ENCODE measurements at regions not wholly inside any gene's neighbourhood (a gene's known extent, or its start where the extent isn't known, plus 50 kb on each side); places are given as distances from the start of the nearest gene placed in this dataset.

- no peak for DNase-seq (ENCODE audit: low spot score)
These were observed 118.0 kb upstream of the EDNRA start for GRCh38 chr4:147362938-147363337.

- no peak for DNase-seq (ENCODE audit: low spot score)
These were observed 117.4 kb upstream of the EDNRA start for GRCh38 chr4:147363514-147363913.

- no peak for DNase-seq (ENCODE audit: low spot score)
These were observed 115.5 kb upstream of the EDNRA start for GRCh38 chr4:147365396-147365795.

GRCh38 chr4:147366164-147366563 lies 114.7 kb upstream of the EDNRA start:
- no peak for DNase-seq (ENCODE audit: low spot score)

GRCh38 chr4:147367891-147368290 lies 113.0 kb upstream of the EDNRA start:
- DNase-seq (ENCODE audit: low spot score), result no peak

- DNase-seq (ENCODE audit: low spot score), result no peak
These were observed 111.9 kb upstream of the EDNRA start for GRCh38 chr4:147368948-147369347.

GRCh38 chr4:147370473-147370872 lies 110.4 kb upstream of the EDNRA start:
- no peak for DNase-seq (ENCODE audit: low spot score)

- DNase-seq (ENCODE audit: low spot score), result no peak
These were observed 110.0 kb upstream of the EDNRA start for GRCh38 chr4:147370881-147371280.

- no peak for DNase-seq (ENCODE audit: low spot score)
These were observed 109.2 kb upstream of the EDNRA start for GRCh38 chr4:147371661-147372060.

- no peak for DNase-seq (ENCODE audit: low spot score)
These were observed 102.1 kb upstream of the EDNRA start for GRCh38 chr4:147378780-147379179.

GRCh38 chr4:147381749-147382148 lies 99.1 kb upstream of the EDNRA start:
- DNase-seq (ENCODE audit: low spot score), result no peak

- no peak for DNase-seq (ENCODE audit: low spot score)
These were observed 92.9 kb upstream of the EDNRA start for GRCh38 chr4:147388018-147388417.

GRCh38 chr4:147396105-147396504 lies 84.8 kb upstream of the EDNRA start:
- no peak for DNase-seq (ENCODE audit: low spot score)

- DNase-seq (ENCODE audit: low spot score), result no peak
These were observed 82.3 kb upstream of the EDNRA start for GRCh38 chr4:147398556-147398955.

- DNase-seq (ENCODE audit: low spot score), result no peak
These were observed 80.2 kb upstream of the EDNRA start for GRCh38 chr4:147400721-147401120.

GRCh38 chr4:147401221-147401620 lies 79.7 kb upstream of the EDNRA start:
- DNase-seq (ENCODE audit: low spot score), result no peak

GRCh38 chr4:147407261-147408045 lies 73.4 kb upstream of the EDNRA start:
- DNase-seq (ENCODE audit: low spot score), result no peak

GRCh38 chr4:147408189-147408588 lies 72.7 kb upstream of the EDNRA start:
- DNase-seq (ENCODE audit: low spot score), result no peak

- no peak for DNase-seq (ENCODE audit: low spot score)
These were observed 71.5 kb upstream of the EDNRA start for GRCh38 chr4:147409350-147409749.

GRCh38 chr4:147418226-147418625 lies 62.7 kb upstream of the EDNRA start:
- no peak for DNase-seq (ENCODE audit: low spot score)

- no peak for DNase-seq (ENCODE audit: low spot score)
These were observed 59.4 kb upstream of the EDNRA start for GRCh38 chr4:147421456-147421855.

- DNase-seq (ENCODE audit: low spot score), result no peak
These were observed 57.7 kb upstream of the EDNRA start for GRCh38 chr4:147423229-147423628.

- no peak for DNase-seq (ENCODE audit: low spot score)
These were observed 55.9 kb upstream of the EDNRA start for GRCh38 chr4:147425019-147425418.

GRCh38 chr4:147428583-147428982 lies 52.3 kb upstream of the EDNRA start:
- no peak for DNase-seq (ENCODE audit: low spot score)
